HL-60 (cell line): ENCODE measurements at regions not wholly inside any gene's neighbourhood (a gene's known extent, or its start where the extent isn't known, plus 50 kb on each side); places are given as distances from the start of the nearest gene placed in this dataset.

Source experiments
- DNase-seq, 2 experiments: peaks; one replicate each; pipeline ENCODE4 v3.0.0-alpha.2; 2010 to 2020; ENCODE audit warnings: low read depth in 1 of 2, low spot score in 1 of 2
- H3K27ac ChIP-seq: fragments of 250-450 bp; sonication (Bioruptor Pico); replicated peaks from 2 replicates; pipeline ENCODE4 v1.5.1; 2020; ENCODE audit warnings: mild to moderate bottlenecking, moderate library complexity
- H3K27me3 ChIP-seq: fragments of 250-450 bp; sonication (Bioruptor Pico); 2 replicates; pipeline ENCODE4 v1.5.1; 2021; ENCODE audit warnings: mild to moderate bottlenecking, moderate library complexity; ENCODE audit not compliant: insufficient read depth, poor library complexity, severe bottlenecking
- H3K4me3 ChIP-seq: replicated peaks from 2 replicates; pipeline ENCODE4 v1.5.1; 2011; ENCODE audit warnings: mild to moderate bottlenecking, control low read depth, low read length; ENCODE audit not compliant: insufficient read depth
- GABPA ChIP-seq: IDR thresholded peaks from 2 replicates; pipeline ENCODE4 v1.6.1; 2012; ENCODE audit warnings: low read depth
- POLR2AphosphoS5 ChIP-seq: IDR thresholded peaks from 2 replicates; pipeline ENCODE4 v1.6.1; 2012; ENCODE audit warnings: low read depth
- SPI1 ChIP-seq: IDR thresholded peaks from 2 replicates; pipeline ENCODE4 v1.6.1; 2012; ENCODE audit warnings: low read depth, mild to moderate bottlenecking, borderline replicate concordance
- TF ChIP-seq, protein P1 (sequence below): IDR thresholded peaks from one replicate; pipeline ENCODE4 v1.5.1; 2011; ENCODE audit warnings: low read length, control low read depth, inconsistent platforms; ENCODE audit not compliant: insufficient read depth
- TF ChIP-seq, protein P2 (sequence below): IDR thresholded peaks from 2 replicates; pipeline ENCODE4 v1.6.1; 2012; ENCODE audit warnings: low read depth; ENCODE audit not compliant: insufficient replicate concordance

DNA sequence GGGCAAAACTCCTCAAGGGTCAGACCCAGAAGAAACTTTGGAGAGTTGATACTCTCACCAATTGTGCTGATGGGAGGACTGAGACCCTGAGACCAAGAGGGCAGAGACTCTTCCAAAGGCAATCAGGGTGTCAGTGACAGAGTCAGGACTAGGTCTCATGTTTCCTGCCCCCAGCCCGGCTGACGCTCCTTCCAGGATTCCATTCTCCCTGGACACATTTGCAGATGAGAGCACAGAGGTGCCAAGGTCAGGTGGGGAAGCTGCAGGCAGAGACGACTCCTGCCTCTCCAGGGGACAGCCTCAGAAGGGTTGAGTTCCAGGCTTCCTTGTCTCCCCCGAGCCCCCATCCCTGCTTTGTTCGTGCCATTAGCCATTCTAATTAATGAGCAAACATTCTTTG is 174.1 kb downstream of the WSCD1 start:
- no peaks in the 10 kb centered on the region for H3K27me3 ChIP-seq
- no peak overlapping the region for H3K4me3 ChIP-seq
- TF ChIP-seq, protein P1, sequence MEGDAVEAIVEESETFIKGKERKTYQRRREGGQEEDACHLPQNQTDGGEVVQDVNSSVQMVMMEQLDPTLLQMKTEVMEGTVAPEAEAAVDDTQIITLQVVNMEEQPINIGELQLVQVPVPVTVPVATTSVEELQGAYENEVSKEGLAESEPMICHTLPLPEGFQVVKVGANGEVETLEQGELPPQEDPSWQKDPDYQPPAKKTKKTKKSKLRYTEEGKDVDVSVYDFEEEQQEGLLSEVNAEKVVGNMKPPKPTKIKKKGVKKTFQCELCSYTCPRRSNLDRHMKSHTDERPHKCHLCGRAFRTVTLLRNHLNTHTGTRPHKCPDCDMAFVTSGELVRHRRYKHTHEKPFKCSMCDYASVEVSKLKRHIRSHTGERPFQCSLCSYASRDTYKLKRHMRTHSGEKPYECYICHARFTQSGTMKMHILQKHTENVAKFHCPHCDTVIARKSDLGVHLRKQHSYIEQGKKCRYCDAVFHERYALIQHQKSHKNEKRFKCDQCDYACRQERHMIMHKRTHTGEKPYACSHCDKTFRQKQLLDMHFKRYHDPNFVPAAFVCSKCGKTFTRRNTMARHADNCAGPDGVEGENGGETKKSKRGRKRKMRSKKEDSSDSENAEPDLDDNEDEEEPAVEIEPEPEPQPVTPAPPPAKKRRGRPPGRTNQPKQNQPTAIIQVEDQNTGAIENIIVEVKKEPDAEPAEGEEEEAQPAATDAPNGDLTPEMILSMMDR: no peak
- DNase-seq: no peak
- no peak overlapping the region for H3K27ac ChIP-seq

DNA sequence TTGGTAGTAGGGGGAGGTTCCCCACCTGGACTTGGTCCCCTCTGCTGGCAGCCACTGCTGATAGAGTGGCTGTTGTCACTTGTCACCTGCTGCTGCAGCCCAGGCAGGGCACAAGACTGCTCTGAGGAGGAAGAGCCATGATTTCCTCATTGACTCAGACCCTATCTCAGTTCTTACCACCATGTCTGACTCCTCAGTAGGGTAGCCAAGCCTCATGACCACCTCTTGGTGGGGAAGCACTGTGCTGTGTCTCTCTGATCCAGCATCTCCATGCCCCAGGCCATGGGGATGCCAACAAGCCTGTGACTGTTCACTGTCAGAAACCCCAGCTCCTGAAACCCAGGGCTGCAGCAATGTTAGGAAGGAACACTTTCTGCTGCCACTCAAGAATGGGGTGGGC is 173.0 kb downstream of the WSCD1 start:
- Histone ChIP-seq H3K4me3 (no peak overlapping the region), H3K27me3 (no peaks in the 10 kb centered on the region), H3K27ac (no peak overlapping the region)
- no peak for DNase-seq
- TF ChIP-seq POLR2AphosphoS5: no peak
- TF ChIP-seq, protein P1: no peak
- TF ChIP-seq, protein P2, sequence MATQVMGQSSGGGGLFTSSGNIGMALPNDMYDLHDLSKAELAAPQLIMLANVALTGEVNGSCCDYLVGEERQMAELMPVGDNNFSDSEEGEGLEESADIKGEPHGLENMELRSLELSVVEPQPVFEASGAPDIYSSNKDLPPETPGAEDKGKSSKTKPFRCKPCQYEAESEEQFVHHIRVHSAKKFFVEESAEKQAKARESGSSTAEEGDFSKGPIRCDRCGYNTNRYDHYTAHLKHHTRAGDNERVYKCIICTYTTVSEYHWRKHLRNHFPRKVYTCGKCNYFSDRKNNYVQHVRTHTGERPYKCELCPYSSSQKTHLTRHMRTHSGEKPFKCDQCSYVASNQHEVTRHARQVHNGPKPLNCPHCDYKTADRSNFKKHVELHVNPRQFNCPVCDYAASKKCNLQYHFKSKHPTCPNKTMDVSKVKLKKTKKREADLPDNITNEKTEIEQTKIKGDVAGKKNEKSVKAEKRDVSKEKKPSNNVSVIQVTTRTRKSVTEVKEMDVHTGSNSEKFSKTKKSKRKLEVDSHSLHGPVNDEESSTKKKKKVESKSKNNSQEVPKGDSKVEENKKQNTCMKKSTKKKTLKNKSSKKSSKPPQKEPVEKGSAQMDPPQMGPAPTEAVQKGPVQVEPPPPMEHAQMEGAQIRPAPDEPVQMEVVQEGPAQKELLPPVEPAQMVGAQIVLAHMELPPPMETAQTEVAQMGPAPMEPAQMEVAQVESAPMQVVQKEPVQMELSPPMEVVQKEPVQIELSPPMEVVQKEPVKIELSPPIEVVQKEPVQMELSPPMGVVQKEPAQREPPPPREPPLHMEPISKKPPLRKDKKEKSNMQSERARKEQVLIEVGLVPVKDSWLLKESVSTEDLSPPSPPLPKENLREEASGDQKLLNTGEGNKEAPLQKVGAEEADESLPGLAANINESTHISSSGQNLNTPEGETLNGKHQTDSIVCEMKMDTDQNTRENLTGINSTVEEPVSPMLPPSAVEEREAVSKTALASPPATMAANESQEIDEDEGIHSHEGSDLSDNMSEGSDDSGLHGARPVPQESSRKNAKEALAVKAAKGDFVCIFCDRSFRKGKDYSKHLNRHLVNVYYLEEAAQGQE: no peak
- TF ChIP-seq GABPA: no peak
- no peak for TF ChIP-seq SPI1

DNA sequence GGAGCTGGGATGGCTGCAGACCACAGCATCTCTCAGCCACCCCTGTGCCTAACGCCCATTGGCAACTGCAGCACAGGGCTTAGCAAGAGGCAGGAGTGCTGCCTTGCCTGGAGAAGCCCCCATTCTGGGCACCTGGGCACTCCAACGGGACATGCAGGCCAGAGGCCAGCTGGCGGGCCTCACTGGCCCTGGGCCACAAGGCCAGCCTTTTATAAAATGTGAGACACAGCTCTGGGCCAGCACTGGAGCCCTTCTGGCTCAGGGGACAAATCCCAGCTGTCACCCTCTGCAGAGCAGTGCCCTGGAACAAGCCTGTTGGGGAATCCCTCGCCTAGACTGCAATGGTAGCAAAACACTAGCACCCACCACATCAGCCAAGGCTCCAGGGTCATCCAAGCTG is 171.8 kb downstream of the WSCD1 start:
- DNase-seq: no peak
- H3K4me3 ChIP-seq: no peak overlapping the region
- no peak overlapping the region for H3K27ac ChIP-seq
- TF ChIP-seq SPI1 (no peak), GABPA (no peak), POLR2AphosphoS5 (no peak)
- H3K27me3 ChIP-seq: no peaks in the 10 kb centered on the region

DNA sequence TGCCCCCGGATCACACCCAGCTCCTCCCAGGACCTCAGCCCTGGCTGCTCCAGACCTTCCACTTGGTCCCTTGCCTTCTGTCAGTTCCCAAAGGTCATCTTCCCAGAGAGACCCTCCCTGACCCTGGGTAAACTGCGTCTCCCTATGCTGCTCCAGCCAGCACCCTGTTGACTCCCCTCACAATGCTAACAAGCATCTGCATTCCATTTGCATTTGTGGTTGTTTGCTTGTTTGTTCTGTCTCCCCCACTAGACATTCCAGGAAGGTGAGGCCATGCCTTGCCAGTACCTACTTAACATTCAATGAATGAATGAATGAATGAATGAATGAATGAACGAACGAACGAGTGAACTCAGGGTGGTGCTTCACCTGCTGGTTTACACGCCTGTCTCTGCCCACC is 171.2 kb downstream of the WSCD1 start:
- Histone ChIP-seq H3K4me3 (no peak overlapping the region), H3K27me3 (no peaks in the 10 kb centered on the region), H3K27ac (no peak overlapping the region)
- DNase-seq: no peak
- TF ChIP-seq, protein P1: no peak
- no peak for TF ChIP-seq SPI1

DNA sequence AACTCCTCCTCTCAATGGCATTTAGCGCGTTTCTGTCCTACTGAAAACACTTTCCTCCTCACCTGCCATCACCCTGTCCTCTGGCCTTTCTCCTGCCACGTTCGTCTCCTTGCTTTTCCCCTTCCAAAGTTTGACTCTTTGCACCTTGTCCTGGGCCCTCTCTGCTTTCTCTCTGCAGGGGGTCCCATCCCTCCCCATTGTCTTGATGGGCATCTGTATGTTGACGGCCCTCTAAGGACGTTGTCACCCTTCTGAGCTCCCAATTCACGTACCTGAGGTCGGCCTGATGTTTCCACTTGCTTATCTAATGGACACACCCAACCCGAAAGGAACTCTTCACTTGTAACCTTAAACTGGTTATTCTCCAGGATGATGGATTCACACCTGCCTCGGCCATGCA is 170.4 kb downstream of the WSCD1 start:
- TF ChIP-seq GABPA: no peak
- TF ChIP-seq, protein P1: no peak
- TF ChIP-seq POLR2AphosphoS5: no peak
- TF ChIP-seq SPI1: no peak
- TF ChIP-seq, protein P2: no peak
- DNase-seq: no peak
- Histone ChIP-seq H3K4me3 (no peak overlapping the region), H3K27me3 (no peaks in the 10 kb centered on the region), H3K27ac (no peak overlapping the region)
